ENCODE measurements at regions not wholly inside any gene's neighbourhood (a gene's known extent, or its start where the extent isn't known, plus 50 kb on each side); places are given as distances from the start of the nearest gene placed in this dataset.

- H3K27ac ChIP-seq (ENCODE audit: low read depth, low read length): no peak overlapping the region
Observed at GRCh38 chr5:173538018-173538417, 78.4 kb downstream of the BOD1 start.

GRCh38 chr5:173537228-173537627, 79.2 kb downstream of the BOD1 start:
- Histone ChIP-seq H3K9me3 (ENCODE audit: insufficient read depth, low read depth, low read length) (no peaks in the 10 kb centered on the region), H3K4me1 (ENCODE audit: insufficient read depth, low read length) (no peaks in the 10 kb centered on the region), H3K4me3 (ENCODE audit: low read length) (no peak overlapping the region), H3K9ac (ENCODE audit: low read depth, low read length) (no peak overlapping the region), H3K27me3 (ENCODE audit: insufficient read depth, low read length) (no peaks in the 10 kb centered on the region), H3K27ac (ENCODE audit: low read depth, low read length) (no peak overlapping the region), H3K36me3 (ENCODE audit: insufficient read depth, low read length) (no peaks in the 10 kb centered on the region)
- 94% methylated on average over 4 of the region's 5 CpGs for WGBS

More at GRCh38 chr5:173538018-173538417, 78.4 kb downstream of the BOD1 start:
- H3K4me1 ChIP-seq (ENCODE audit: insufficient read depth, low read length): no peaks in the 10 kb centered on the region
- WGBS: 93% methylated on average over 6 of the region's 6 CpGs
- H3K36me3 ChIP-seq (ENCODE audit: insufficient read depth, low read length): no peaks in the 10 kb centered on the region
- H3K4me3 ChIP-seq (ENCODE audit: low read length): no peak overlapping the region
- H3K9ac ChIP-seq (ENCODE audit: low read depth, low read length): no peak overlapping the region
- no peaks in the 10 kb centered on the region for H3K27me3 ChIP-seq (ENCODE audit: insufficient read depth, low read length)
- no peaks in the 10 kb centered on the region for H3K9me3 ChIP-seq (ENCODE audit: insufficient read depth, low read depth, low read length)

GRCh38 chr5:173535976-173536639, 80.3 kb downstream of the BOD1 start:
- Histone ChIP-seq H3K36me3 (ENCODE audit: insufficient read depth, low read length) (no peaks in the 10 kb centered on the region), H3K4me3 (ENCODE audit: low read length) (no peak overlapping the region), H3K27me3 (ENCODE audit: insufficient read depth, low read length) (no peaks in the 10 kb centered on the region), H3K9me3 (ENCODE audit: insufficient read depth, low read depth, low read length) (no peaks in the 10 kb centered on the region), H3K9ac (ENCODE audit: low read depth, low read length) (no peak overlapping the region), H3K27ac (ENCODE audit: low read depth, low read length) (no peak overlapping the region), H3K4me1 (ENCODE audit: insufficient read depth, low read length) (no peaks in the 10 kb centered on the region)
- WGBS: 93% methylated on average over 2 of the region's 3 CpGs

GRCh38 chr5:173535166-173535975, 81.1 kb downstream of the BOD1 start:
- no peaks in the 10 kb centered on the region for H3K36me3 ChIP-seq (ENCODE audit: insufficient read depth, low read length)
- H3K4me1 ChIP-seq (ENCODE audit: insufficient read depth, low read length): no peaks in the 10 kb centered on the region
- no peak overlapping the region for H3K4me3 ChIP-seq (ENCODE audit: low read length)
- WGBS: 89% methylated on average over 1 of the region's 1 CpG
- no peak overlapping the region for H3K27ac ChIP-seq (ENCODE audit: low read depth, low read length)
- H3K27me3 ChIP-seq (ENCODE audit: insufficient read depth, low read length): no peaks in the 10 kb centered on the region
- H3K9me3 ChIP-seq (ENCODE audit: insufficient read depth, low read depth, low read length): no peaks in the 10 kb centered on the region
- no peak overlapping the region for H3K9ac ChIP-seq (ENCODE audit: low read depth, low read length)

DNA sequence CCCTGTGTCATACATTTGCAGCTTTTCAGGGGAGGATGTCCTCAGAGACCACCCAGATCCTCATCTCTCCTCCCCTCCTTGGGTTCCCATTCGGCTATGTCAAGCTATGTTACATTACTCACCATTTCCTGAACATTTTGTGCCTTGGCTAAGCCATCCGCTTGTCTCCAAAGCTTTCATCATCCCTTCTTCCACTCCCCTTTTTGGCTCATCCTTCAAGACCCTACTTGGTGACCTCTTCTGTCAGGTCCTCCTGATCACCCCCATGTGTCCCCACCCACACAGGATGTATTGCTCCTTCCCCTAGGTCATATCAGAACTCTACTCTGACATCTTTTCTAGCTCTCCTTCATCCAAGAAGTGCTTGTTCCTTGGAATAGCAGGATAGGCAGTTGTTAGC, 81.8 kb downstream of the BOD1 start:
- H3K36me3 ChIP-seq (ENCODE audit: insufficient read depth, low read length): no peaks in the 10 kb centered on the region
- 92% methylated on average over 2 of the region's 2 CpGs for WGBS
- no peak overlapping the region for H3K27ac ChIP-seq (ENCODE audit: low read depth, low read length)
- H3K4me1 ChIP-seq (ENCODE audit: insufficient read depth, low read length): no peaks in the 10 kb centered on the region
- H3K9ac ChIP-seq (ENCODE audit: low read depth, low read length): no peak overlapping the region
- no peaks in the 10 kb centered on the region for H3K9me3 ChIP-seq (ENCODE audit: insufficient read depth, low read depth, low read length)
- H3K27me3 ChIP-seq (ENCODE audit: insufficient read depth, low read length): no peaks in the 10 kb centered on the region
- no peak overlapping the region for H3K4me3 ChIP-seq (ENCODE audit: low read length)

- WGBS: no CpG with 5 or more reads among the region's 1 CpG
- H3K27ac ChIP-seq (ENCODE audit: low read depth, low read length): no peak overlapping the region
- H3K27me3 ChIP-seq (ENCODE audit: insufficient read depth, low read length): no peaks in the 10 kb centered on the region
- no peak overlapping the region for H3K9ac ChIP-seq (ENCODE audit: low read depth, low read length)
- H3K9me3 ChIP-seq (ENCODE audit: insufficient read depth, low read depth, low read length): no peaks in the 10 kb centered on the region
- H3K4me3 ChIP-seq (ENCODE audit: low read length): no peak overlapping the region
- H3K4me1 ChIP-seq (ENCODE audit: insufficient read depth, low read length): no peaks in the 10 kb centered on the region
- no peaks in the 10 kb centered on the region for H3K36me3 ChIP-seq (ENCODE audit: insufficient read depth, low read length)
Observed at GRCh38 chr5:173534031-173534430, 82.4 kb downstream of the BOD1 start.

- WGBS: 90% methylated on average over 6 of the region's 6 CpGs
- H3K4me3 ChIP-seq (ENCODE audit: low read length): no peak overlapping the region
- H3K9me3 ChIP-seq (ENCODE audit: insufficient read depth, low read depth, low read length): no peaks in the 10 kb centered on the region
- H3K9ac ChIP-seq (ENCODE audit: low read depth, low read length): no peak overlapping the region
- H3K27me3 ChIP-seq (ENCODE audit: insufficient read depth, low read length): no peaks in the 10 kb centered on the region
- no peaks in the 10 kb centered on the region for H3K36me3 ChIP-seq (ENCODE audit: insufficient read depth, low read length)
- H3K4me1 ChIP-seq (ENCODE audit: insufficient read depth, low read length): no peaks in the 10 kb centered on the region
- H3K27ac ChIP-seq (ENCODE audit: low read depth, low read length): no peak overlapping the region
Observed at GRCh38 chr5:173532689-173533250, 83.7 kb downstream of the BOD1 start.

DNA sequence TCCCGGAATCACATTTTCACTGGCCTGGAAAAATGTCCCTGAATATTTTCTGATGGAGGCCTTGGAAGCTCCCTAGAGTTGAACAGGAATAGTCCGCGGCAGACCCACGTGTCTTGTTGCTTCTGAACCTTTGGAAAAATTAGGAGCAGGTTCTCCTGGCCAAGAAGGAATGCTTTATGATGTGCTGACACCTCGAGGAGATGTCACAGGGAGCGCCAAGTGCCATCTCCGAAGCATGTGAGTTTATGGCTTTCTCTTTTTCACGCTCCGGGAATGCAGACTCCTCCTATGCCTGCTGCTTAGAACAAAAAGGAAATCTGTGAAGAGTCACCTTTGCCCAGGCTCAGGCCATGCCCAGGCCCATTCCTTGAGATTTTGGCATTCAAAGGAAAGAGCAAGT, 84.6 kb downstream of the BOD1 start:
- H3K9ac ChIP-seq (ENCODE audit: low read depth, low read length): no peak overlapping the region
- no peaks in the 10 kb centered on the region for H3K36me3 ChIP-seq (ENCODE audit: insufficient read depth, low read length)
- no peaks in the 10 kb centered on the region for H3K27me3 ChIP-seq (ENCODE audit: insufficient read depth, low read length)
- H3K27ac ChIP-seq (ENCODE audit: low read depth, low read length): no peak overlapping the region
- no peak overlapping the region for H3K4me3 ChIP-seq (ENCODE audit: low read length)
- WGBS: 94% methylated on average over 9 of the region's 9 CpGs
- H3K9me3 ChIP-seq (ENCODE audit: insufficient read depth, low read depth, low read length): no peaks in the 10 kb centered on the region
- no peaks in the 10 kb centered on the region for H3K4me1 ChIP-seq (ENCODE audit: insufficient read depth, low read length)

- Histone ChIP-seq H3K4me3 (ENCODE audit: low read length) (no peak overlapping the region), H3K27ac (ENCODE audit: low read depth, low read length) (no peak overlapping the region), H3K9ac (ENCODE audit: low read depth, low read length) (no peak overlapping the region), H3K27me3 (ENCODE audit: insufficient read depth, low read length) (no peaks in the 10 kb centered on the region), H3K9me3 (ENCODE audit: insufficient read depth, low read depth, low read length) (no peaks in the 10 kb centered on the region), H3K36me3 (ENCODE audit: insufficient read depth, low read length) (no peaks in the 10 kb centered on the region), H3K4me1 (ENCODE audit: insufficient read depth, low read length) (no peaks in the 10 kb centered on the region)
- whole genome bisulfite sequencing: 80% methylated on average over 4 of the region's 4 CpGs
Observed at GRCh38 chr5:173530547-173530946, 85.9 kb downstream of the BOD1 start.

- Histone ChIP-seq H3K36me3 (ENCODE audit: insufficient read depth, low read length) (no peaks in the 10 kb centered on the region), H3K4me1 (ENCODE audit: insufficient read depth, low read length) (no peaks in the 10 kb centered on the region), H3K4me3 (ENCODE audit: low read length) (no peak overlapping the region), H3K9ac (ENCODE audit: low read depth, low read length) (no peak overlapping the region), H3K27me3 (ENCODE audit: insufficient read depth, low read length) (no peaks in the 10 kb centered on the region), H3K9me3 (ENCODE audit: insufficient read depth, low read depth, low read length) (no peaks in the 10 kb centered on the region), H3K27ac (ENCODE audit: low read depth, low read length) (no peak overlapping the region)
- WGBS: 95% methylated on average over 3 of the region's 3 CpGs
Observed at GRCh38 chr5:173529861-173530260, 86.6 kb downstream of the BOD1 start.

- Histone ChIP-seq H3K9me3 (ENCODE audit: insufficient read depth, low read depth, low read length) (no peaks in the 10 kb centered on the region), H3K9ac (ENCODE audit: low read depth, low read length) (no peak overlapping the region), H3K4me1 (ENCODE audit: insufficient read depth, low read length) (no peaks in the 10 kb centered on the region), H3K27ac (ENCODE audit: low read depth, low read length) (no peak overlapping the region), H3K4me3 (ENCODE audit: low read length) (no peak overlapping the region), H3K27me3 (ENCODE audit: insufficient read depth, low read length) (no peaks in the 10 kb centered on the region), H3K36me3 (ENCODE audit: insufficient read depth, low read length) (no peaks in the 10 kb centered on the region)
- WGBS: 91% methylated on average over 9 of the region's 9 CpGs
Observed at GRCh38 chr5:173527671-173528070, 88.8 kb downstream of the BOD1 start.
